Breast epithelium (tissue), 4 donors: ENCODE measurements at regions not wholly inside any gene's neighbourhood (a gene's known extent, or its start where the extent isn't known, plus 50 kb on each side); places are given as distances from the start of the nearest gene placed in this dataset.
A peak's percentile ranks its signal among the peaks of the same experiment; 100 is the strongest.

Source experiments
- DNase-seq, 2 donors: peaks; one replicate each; pipeline ENCODE4 v3.0.0-alpha.2; 2019; ENCODE audit warnings: low spot score in 2 of 2
- H3K27ac ChIP-seq, 2 donors: fragments of 200-600 bp; sonication (generic) in 1 of 2; one replicate each; pipeline ENCODE4 v1.5.1; 2016 to 2019; ENCODE audit warnings: mild to moderate bottlenecking in 1 of 2
- H3K27me3 ChIP-seq, 2 donors: fragments of 200-600 bp; sonication (generic) in 1 of 2; one replicate each; pipeline versions ENCODE4 v1.5.1 to v1.6.0; 2017 to 2019; ENCODE audit warnings: control low read depth in 1 of 2, mild to moderate bottlenecking in 1 of 2
- H3K36me3 ChIP-seq: fragments of 200-600 bp; one replicate; pipeline ENCODE4 v1.5.1; 2019
- H3K4me1 ChIP-seq, 2 donors: fragments of 200-600 bp; sonication (generic); one replicate each; pipeline ENCODE4 v1.5.1; 2016 to 2019; ENCODE audit warnings: control low read depth in 1 of 2
- H3K4me3 ChIP-seq, 3 donors: fragments of 200-600 bp; sonication (generic); 1 replicate in 2 of 3; 2 replicates in 1 of 3; pipeline ENCODE4 v1.5.1; 2016 to 2019; ENCODE audit warnings: mild to moderate bottlenecking in 3 of 3, moderate library complexity in 2 of 3
- H3K9me3 ChIP-seq, 2 donors: fragments of 200-600 bp; sonication (generic) in 1 of 2; one replicate each; pipeline ENCODE4 v1.5.1; 2016 to 2019; ENCODE audit warnings: control low read depth in 1 of 2
- POLR2A ChIP-seq: fragments of 450-650 bp; IDR thresholded peaks from one replicate; pipeline ENCODE4 v1.6.1; 2016; ENCODE audit warnings: antibody characterized with exemption, mild to moderate bottlenecking, moderate library complexity
- POLR2AphosphoS5 ChIP-seq, 3 donors: sonication (generic); formaldehyde crosslinking; IDR thresholded peaks; one replicate each; pipeline ENCODE4 v1.6.1; 2017; ENCODE audit warnings: antibody characterized with exemption in 3 of 3
- intact Hi-C: fragments of 100-400 bp; cut with DNase I; formaldehyde crosslinking; loops from one replicate; pipeline ENCODE4 v1.15.1; 2023; ENCODE audit warnings: low total_unique reads
- TF ChIP-seq, protein P1 (sequence below), 3 donors: fragments of 450-650 bp; IDR thresholded peaks; one replicate each; pipeline ENCODE4 v1.5.1; 2016 to 2017; ENCODE audit warnings: antibody characterized with exemption in 3 of 3, mild to moderate bottlenecking in 3 of 3, moderate library complexity in 3 of 3

DNA sequence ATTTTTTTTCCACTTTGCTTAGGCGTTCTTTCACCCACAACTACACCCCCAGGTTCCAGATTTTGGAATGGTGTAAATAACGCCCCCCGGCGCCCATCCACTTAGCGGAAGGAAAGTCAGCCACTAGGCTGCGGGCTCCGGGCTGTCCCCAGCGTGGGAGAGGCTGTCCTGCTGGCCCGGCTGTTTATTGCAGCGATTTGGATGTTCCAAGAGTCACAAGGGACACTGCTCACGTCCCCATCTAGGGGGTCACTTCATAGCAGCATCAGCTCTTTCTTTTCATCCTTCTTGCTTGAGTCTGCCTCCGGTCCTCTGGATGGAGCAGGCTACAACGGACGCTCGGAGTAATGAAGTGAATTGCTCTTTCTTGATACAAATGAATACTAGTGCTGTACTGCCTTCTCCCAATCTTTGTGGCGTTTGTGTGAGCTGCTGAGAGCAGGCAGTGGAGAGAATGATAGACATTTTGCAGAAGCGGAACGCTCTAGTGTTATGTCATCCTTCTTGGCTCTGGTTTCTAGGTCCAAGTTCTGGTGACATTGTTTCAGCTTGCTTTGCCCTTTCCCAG, 50.7 kb upstream of the PAIP2B start:
- H3K27ac ChIP-seq, result no peak overlapping the region
- H3K4me3 ChIP-seq, result peak overlapping the region; percentile 45 to 75 (median 64)
- intact Hi-C loops, result no loop called here
- H3K9me3 ChIP-seq, result no peaks in the 10 kb centered on the region
- no peak for TF ChIP-seq POLR2A
- TF ChIP-seq, protein P1, sequence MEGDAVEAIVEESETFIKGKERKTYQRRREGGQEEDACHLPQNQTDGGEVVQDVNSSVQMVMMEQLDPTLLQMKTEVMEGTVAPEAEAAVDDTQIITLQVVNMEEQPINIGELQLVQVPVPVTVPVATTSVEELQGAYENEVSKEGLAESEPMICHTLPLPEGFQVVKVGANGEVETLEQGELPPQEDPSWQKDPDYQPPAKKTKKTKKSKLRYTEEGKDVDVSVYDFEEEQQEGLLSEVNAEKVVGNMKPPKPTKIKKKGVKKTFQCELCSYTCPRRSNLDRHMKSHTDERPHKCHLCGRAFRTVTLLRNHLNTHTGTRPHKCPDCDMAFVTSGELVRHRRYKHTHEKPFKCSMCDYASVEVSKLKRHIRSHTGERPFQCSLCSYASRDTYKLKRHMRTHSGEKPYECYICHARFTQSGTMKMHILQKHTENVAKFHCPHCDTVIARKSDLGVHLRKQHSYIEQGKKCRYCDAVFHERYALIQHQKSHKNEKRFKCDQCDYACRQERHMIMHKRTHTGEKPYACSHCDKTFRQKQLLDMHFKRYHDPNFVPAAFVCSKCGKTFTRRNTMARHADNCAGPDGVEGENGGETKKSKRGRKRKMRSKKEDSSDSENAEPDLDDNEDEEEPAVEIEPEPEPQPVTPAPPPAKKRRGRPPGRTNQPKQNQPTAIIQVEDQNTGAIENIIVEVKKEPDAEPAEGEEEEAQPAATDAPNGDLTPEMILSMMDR (IDR thresholded peaks at IDR 0.05), result no peak
- no peak for TF ChIP-seq POLR2AphosphoS5 (IDR thresholded peaks at IDR 0.05)
- no peaks in the 10 kb centered on the region for H3K36me3 ChIP-seq
- peaks cover 0 to 30% of the 10 kb centered on the region in 2 donors for H3K27me3 ChIP-seq
- no peaks in the 10 kb centered on the region for H3K4me1 ChIP-seq
- no peak for DNase-seq

DNA sequence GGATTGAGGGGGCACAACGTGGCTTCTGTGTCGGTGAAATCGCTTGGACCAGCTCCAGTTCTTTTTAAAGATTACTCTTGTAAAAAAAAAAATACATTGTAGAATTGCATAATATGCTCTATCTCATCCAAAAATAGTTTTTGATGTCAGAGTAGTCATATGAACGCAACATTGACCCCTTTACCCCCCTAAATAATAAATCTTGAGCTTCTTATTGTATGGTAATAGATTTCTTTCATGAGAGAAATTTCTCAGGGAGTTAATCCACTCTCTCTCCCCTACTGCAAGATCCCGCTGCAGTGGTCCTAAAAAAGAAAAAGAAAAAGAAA, 50.2 kb upstream of the PAIP2B start:
- no peak for TF ChIP-seq POLR2A
- TF ChIP-seq POLR2AphosphoS5 (IDR thresholded peaks at IDR 0.05), result no peak
- TF ChIP-seq, protein P1 (IDR thresholded peaks at IDR 0.05), result no peak
- H3K36me3 ChIP-seq, result no peaks in the 10 kb centered on the region
- intact Hi-C loops, result no loop called here

DNA sequence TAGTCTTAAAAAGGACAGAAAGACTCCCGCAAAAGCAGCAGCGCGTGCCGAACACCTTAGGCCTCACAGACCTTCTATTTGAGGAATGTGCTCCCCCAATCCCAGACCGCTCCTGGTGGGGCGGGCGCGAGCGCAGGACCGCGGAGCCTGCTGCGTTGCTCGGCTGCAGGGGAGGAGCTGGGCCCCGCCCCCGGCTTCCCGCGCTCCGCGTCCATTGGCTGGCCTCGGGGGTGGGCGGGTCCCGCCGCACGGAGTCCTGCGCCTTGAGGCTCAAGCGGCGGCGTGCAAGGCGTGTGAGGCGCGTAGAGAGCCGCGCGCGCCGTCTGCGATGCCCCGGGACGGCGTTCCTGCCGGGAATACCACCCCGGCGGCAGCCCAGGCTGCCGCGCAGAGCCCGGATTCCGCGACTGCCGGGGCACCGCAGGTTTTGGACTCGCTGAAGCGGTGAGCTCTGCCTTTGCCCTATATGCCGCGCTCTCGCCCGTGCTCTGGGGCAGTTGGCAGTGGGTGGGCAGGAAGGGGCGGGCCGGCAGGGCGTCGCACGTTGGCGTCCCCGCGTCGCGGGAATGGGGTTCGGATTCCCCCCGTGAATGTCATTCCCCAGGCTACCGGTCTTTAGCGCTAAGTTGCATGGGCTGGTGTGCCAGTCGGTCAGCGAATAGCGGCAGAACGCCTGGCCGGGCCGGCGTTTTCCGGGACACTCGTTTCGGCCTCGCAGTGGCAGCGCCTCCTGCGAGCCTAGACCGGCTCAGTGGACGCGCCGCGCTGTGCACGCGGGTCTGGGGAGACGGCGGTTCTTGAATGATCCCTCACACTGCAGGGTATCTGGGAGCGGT, 49.6 kb upstream of the PAIP2B start:
- H3K4me1 ChIP-seq, result no peaks in the 10 kb centered on the region
- peak overlapping the region; percentile 33 to 73 for H3K27ac ChIP-seq
- no peaks in the 10 kb centered on the region for H3K9me3 ChIP-seq
- intact Hi-C loops, result no loop called here
- peak overlapping the region; percentile 45 to 75 (median 64) for H3K4me3 ChIP-seq
- H3K27me3 ChIP-seq, result peaks cover 0 to 21% of the 10 kb centered on the region in 2 donors
- TF ChIP-seq POLR2A, result no peak
- peak in 1 of 3 donors; percentile 5 for TF ChIP-seq POLR2AphosphoS5 (IDR thresholded peaks at IDR 0.05)
- TF ChIP-seq, protein P1 (IDR thresholded peaks at IDR 0.05), result no peak
- no peaks in the 10 kb centered on the region for H3K36me3 ChIP-seq
- DNase-seq, result peak; percentile 51 to 63

More for the DNA sequence above, 50.2 kb upstream of the PAIP2B start:
- peak overlapping the region in 1 of 2 donors; percentile 73 for H3K27ac ChIP-seq
- H3K4me1 ChIP-seq, result no peaks in the 10 kb centered on the region
- peaks cover 0 to 25% of the 10 kb centered on the region in 2 donors for H3K27me3 ChIP-seq
- no peak for DNase-seq
- no peaks in the 10 kb centered on the region for H3K9me3 ChIP-seq
- peak overlapping the region; percentile 45 to 75 (median 64) for H3K4me3 ChIP-seq
